ENCODE measurements at regions not wholly inside any gene's neighbourhood (a gene's known extent, or its start where the extent isn't known, plus 50 kb on each side); places are given as distances from the start of the nearest gene placed in this dataset.

GRCh38 chr20:48092596-48093280 lies 307.5 kb upstream of the SULF2 start:
- Histone ChIP-seq H3K4me1 (ENCODE audit: control insufficient read depth, insufficient read depth, low read length) (no peaks in the 10 kb centered on the region), H3K27ac (ENCODE audit: control insufficient read depth, insufficient read depth) (no peak overlapping the region), H3K79me2 (ENCODE audit: control insufficient read depth, insufficient read depth, low read length) (no peaks in the 10 kb centered on the region), H3K9me3 (replicated peaks; ENCODE audit: control insufficient read depth, insufficient read depth, low read length) (peaks cover 2% of the 10 kb centered on the region; the same call in 1 of the 3 replicates), H3K27me3 (replicated peaks in 1 of 2; ENCODE audit: control insufficient read depth in 2 of 2, insufficient read depth in 2 of 2, low read length in 1 of 2) (0 out of 4 replicates have a peak, but pooled peaks cover 2 to 6% of the 10 kb centered on the region in 2 experiments), H3K4me2 (ENCODE audit: control insufficient read depth, insufficient read depth) (no peak overlapping the region), H3K4me3 (no peak overlapping the region), H4K20me1 (ENCODE audit: control insufficient read depth, insufficient read depth) (no peaks in the 10 kb centered on the region), H3K36me3 (ENCODE audit: control insufficient read depth in 2 of 2, insufficient read depth in 2 of 2, low read length in 1 of 2) (no peaks in the 10 kb centered on the region), H2AFZ (ENCODE audit: control insufficient read depth, low read depth, low read length) (no peak overlapping the region), H3K9ac (ENCODE audit: control insufficient read depth, insufficient read depth, low read length) (no peak overlapping the region)
- ChIA-PET CTCF (no interaction called here), POLR2A (no interaction called here), RAD21 (ENCODE audit: unreplicated experiment) (no interaction called here), SMC1A (ENCODE audit: uncharacterized antibody, unreplicated experiment) (no interaction called here)
- no TSS peak for BruUV-seq (replicated peaks)
- in situ Hi-C loops (cut with MboI) (no loop called here), intact Hi-C loops (cut with micrococcal nuclease; ENCODE audit: unreplicated experiment) (no loop called here)
- DNase-seq (ENCODE audit: low read depth, low spot score): no peak
- FAIRE-seq: no peak
- WGBS (ENCODE audit: insufficient coverage, insufficient replicate concordance, low lambda C conversion rate, missing lambda C conversion rate): 21% methylated on average over 12 of the region's 12 CpGs
- no peak for ATAC-seq
- TF ChIP-seq JUNB (IDR thresholded peaks at IDR 0.05): no peak
- no peak for TF ChIP-seq ZBTB11 (CRISPR knock-in tag; IDR thresholded peaks at IDR 0.05)
- TF ChIP-seq NBN (IDR thresholded peaks at IDR 0.05): no peak
- no peak for TF ChIP-seq EGR1 (IDR thresholded peaks at IDR 0.05; ENCODE audit: borderline replicate concordance in 1 of 2, low read depth in 2 of 2, low read length in 2 of 2)
- TF ChIP-seq ETV6 (conservative IDR thresholded peaks at IDR 0.05 in 1 of 2, IDR thresholded peaks at IDR 0.05 in 1 of 2; ENCODE audit: borderline replicate concordance in 1 of 2, low read depth in 1 of 2): no peak
- no peak for TF ChIP-seq SMAD5 (IDR thresholded peaks at IDR 0.05; ENCODE audit: low read depth)
- no peak for TF ChIP-seq CEBPB (IDR thresholded peaks at IDR 0.05; ENCODE audit: borderline replicate concordance in 1 of 2, low read depth in 2 of 2, low read length in 2 of 2)
- TF ChIP-seq CEBPZ (IDR thresholded peaks at IDR 0.05; ENCODE audit: low read depth, low read length): no peak
- no peak for TF ChIP-seq BCL11A (IDR thresholded peaks at IDR 0.05; ENCODE audit: low read depth, low read length)
- no peak for TF ChIP-seq SMAD1 (IDR thresholded peaks at IDR 0.05; ENCODE audit: low read depth, partially characterized antibody)
- no peak for TF ChIP-seq ZNF687 (IDR thresholded peaks at IDR 0.05)
